K562 (cell line): ENCODE measurements at regions not wholly inside any gene's neighbourhood (a gene's known extent, or its start where the extent isn't known, plus 50 kb on each side); places are given as distances from the start of the nearest gene placed in this dataset.
A peak's percentile ranks its signal among the peaks of the same experiment; 100 is the strongest.

Experiments used
- CBX5 ChIP-seq: IDR thresholded peaks from 2 replicates; pipeline ENCODE4 v1.6.1; 2014; ENCODE audit warnings: low read depth, borderline replicate concordance
- DPF2 ChIP-seq: fragments of 450-650 bp; IDR thresholded peaks from 2 replicates; pipeline ENCODE4 v1.6.1; 2016
- E2F8 ChIP-seq: fragments of 450-650 bp; IDR thresholded peaks from 2 replicates; pipeline ENCODE4 v1.7.1; 2018; ENCODE audit warnings: mild to moderate bottlenecking, low read depth; ENCODE audit not compliant: partially characterized antibody
- EWSR1 ChIP-seq: fragments of 450-650 bp; IDR thresholded peaks from 2 replicates; pipeline ENCODE4 v1.6.1; 2018; ENCODE audit warnings: borderline replicate concordance, mild to moderate bottlenecking, low read depth, moderate library complexity; ENCODE audit not compliant: partially characterized antibody
- EZH2 ChIP-seq: IDR thresholded peaks from 2 replicates; pipeline ENCODE4 v1.6.1; 2012; ENCODE audit warnings: low read depth, mild to moderate bottlenecking, inconsistent platforms, low read length, borderline replicate concordance
- HLTF ChIP-seq: fragments of 450-650 bp; IDR thresholded peaks from 2 replicates; pipeline ENCODE4 v1.6.1; 2016
- MGA ChIP-seq: fragments of 450-650 bp; IDR thresholded peaks from 2 replicates; pipeline ENCODE4 v1.6.1; 2016; ENCODE audit warnings: mild to moderate bottlenecking, moderate library complexity
- RB1 ChIP-seq: fragments of 450-650 bp; IDR thresholded peaks from 2 replicates; pipeline ENCODE4 v1.6.1; 2017; ENCODE audit warnings: low read depth, mild to moderate bottlenecking
- TCF7L2 ChIP-seq: fragments of 150-350 bp; IDR thresholded peaks from 2 replicates; pipeline ENCODE4 v1.6.1; 2016; ENCODE audit warnings: low read depth, mild to moderate bottlenecking, low read length, moderate library complexity
- ZNF121 ChIP-seq: sonication (generic); formaldehyde crosslinking; conservative IDR thresholded peaks from 2 replicates; pipeline ENCODE4 v1.8.0; 2022; ENCODE audit warnings: missing genetic modification reagents
- ZNF311 ChIP-seq: fragments of 250-450 bp; sonication (Bioruptor Pico); IDR thresholded peaks from 2 replicates; pipeline ENCODE4 v1.4.0; 2020; ENCODE audit warnings: mild to moderate bottlenecking, moderate library complexity
- ZNF518B ChIP-seq: fragments of 250-450 bp; sonication (Bioruptor Pico); IDR thresholded peaks from 2 replicates; pipeline ENCODE4 v1.5.0; 2021; ENCODE audit warnings: mild to moderate bottlenecking, moderate library complexity

- TF ChIP-seq MGA (no peak), ZNF518B (no peak), E2F8 (no peak), ZNF311 (CRISPR knock-in tag) (no peak), TCF7L2 (no peak), EZH2 (no peak), EWSR1 (no peak), DPF2 (peak; percentile 89), RB1 (no peak), ZNF121 (no peak), HLTF (no peak), CBX5 (no peak)
These were observed 915.6 kb downstream of the TBC1D22A start (continued) for GRCh38 chr22:47678048-47678447.
